Vagina (tissue), 2 donors: ENCODE measurements at regions not wholly inside any gene's neighbourhood (a gene's known extent, or its start where the extent isn't known, plus 50 kb on each side); places are given as distances from the start of the nearest gene placed in this dataset.

Experiments used
- CTCF ChIP-seq, 3 experiments: fragments of 450-650 bp in 2 of 3; fragments of 200-600 bp in 1 of 3; sonication (generic) in 1 of 3; IDR thresholded peaks; one replicate each; pipeline ENCODE4 v1.5.1; 2017 to 2019; ENCODE audit warnings: antibody characterized with exemption in 3 of 3, mild to moderate bottlenecking in 2 of 3, moderate library complexity in 2 of 3
- POLR2A ChIP-seq, 2 donors: fragments of 450-650 bp; IDR thresholded peaks; one replicate each; pipeline ENCODE4 v1.6.1; 2017; ENCODE audit warnings: antibody characterized with exemption in 2 of 2, mild to moderate bottlenecking in 2 of 2, moderate library complexity in 2 of 2

- TF ChIP-seq CTCF (IDR thresholded peaks at IDR 0.05) (no peak), POLR2A (IDR thresholded peaks at IDR 0.05) (no peak)
Observed at GRCh38 chr14:71606064-71606463, 326.2 kb upstream of the RGS6 start.
